NCI-H1417 (cell line): ENCODE measurements at regions not wholly inside any gene's neighbourhood (a gene's known extent, or its start where the extent isn't known, plus 50 kb on each side); places are given as distances from the start of the nearest gene placed in this dataset.
A peak's percentile ranks its signal among the peaks of the same experiment; 100 is the strongest.

Experiments
- DNase-seq, 3 experiments: peaks; one replicate each; lab custom pipeline; 2025; lab: John Stamatoyannopoulos, UW

- DNase-seq: no peak
Measured at GRCh38 chr12:89962648-89963047, 254.0 kb upstream of the ATP2B1 start.

GRCh38 chr12:89960607-89961394 is 252.2 kb upstream of the ATP2B1 start:
- DNase-seq: no peak

GRCh38 chr12:89960011-89960507 is 251.4 kb upstream of the ATP2B1 start:
- no peak for DNase-seq

GRCh38 chr12:89959179-89959578 is 250.5 kb upstream of the ATP2B1 start:
- no peak for DNase-seq

GRCh38 chr12:89954259-89954658 is 245.6 kb upstream of the ATP2B1 start:
- no peak for DNase-seq

GRCh38 chr12:89951694-89952060 is 243.0 kb upstream of the ATP2B1 start:
- no peak for DNase-seq

- peak in 1 of 3 experiments; percentile 49 for DNase-seq
Measured at GRCh38 chr12:89951050-89951693, 242.5 kb upstream of the ATP2B1 start.

GRCh38 chr12:89950421-89950820 is 241.8 kb upstream of the ATP2B1 start:
- DNase-seq: peak in 1 of 3 experiments; percentile 13

- DNase-seq: peak in 1 of 3 experiments; percentile 48
Measured at GRCh38 chr12:89949457-89950195, 241.0 kb upstream of the ATP2B1 start.

GRCh38 chr12:89948271-89949175 is 239.9 kb upstream of the ATP2B1 start:
- DNase-seq: no peak

GRCh38 chr12:89947437-89948270 is 239.0 kb upstream of the ATP2B1 start:
- DNase-seq: peak in 1 of 3 experiments; percentile 36

- DNase-seq: no peak
Measured at GRCh38 chr12:89946518-89947135, 238.0 kb upstream of the ATP2B1 start.

- DNase-seq: no peak
Measured at GRCh38 chr12:89945123-89945522, 236.5 kb upstream of the ATP2B1 start.

- DNase-seq: no peak
Measured at GRCh38 chr12:89943463-89943862, 234.8 kb upstream of the ATP2B1 start.

- DNase-seq: no peak
Measured at GRCh38 chr12:89941436-89941835, 232.8 kb upstream of the ATP2B1 start.

- no peak for DNase-seq
Measured at GRCh38 chr12:89939522-89940215, 231.0 kb upstream of the ATP2B1 start.

- DNase-seq: peak in 1 of 3 experiments; percentile 49
Measured at GRCh38 chr12:89936631-89937030, 228.0 kb upstream of the ATP2B1 start.

- DNase-seq: no peak
Measured at GRCh38 chr12:89935850-89936249, 227.2 kb upstream of the ATP2B1 start.

GRCh38 chr12:89933911-89934310 is 225.3 kb upstream of the ATP2B1 start:
- no peak for DNase-seq

GRCh38 chr12:89932954-89933353 is 224.3 kb upstream of the ATP2B1 start:
- peak; percentile 14 to 79 (median 30) for DNase-seq
